NCI-H2171 treated with DMSO at 0.1 percent for 48 hours (cell line): ENCODE measurements at regions not wholly inside any gene's neighbourhood (a gene's known extent, or its start where the extent isn't known, plus 50 kb on each side); places are given as distances from the start of the nearest gene placed in this dataset.

ENCODE experiments used
- DNase-seq: peaks from one replicate; lab custom pipeline; 2025; lab: John Stamatoyannopoulos, UW

GRCh38 chr9:107615321-107615720 lies 125.8 kb upstream of the KLF4 start:
- DNase-seq, result no peak

GRCh38 chr9:107614765-107615164 lies 125.2 kb upstream of the KLF4 start:
- DNase-seq, result no peak

GRCh38 chr9:107613321-107613720 lies 123.8 kb upstream of the KLF4 start:
- no peak for DNase-seq

- DNase-seq, result no peak
These were observed 122.6 kb upstream of the KLF4 start for GRCh38 chr9:107612136-107612535.

GRCh38 chr9:107609547-107609946 lies 120.0 kb upstream of the KLF4 start:
- DNase-seq, result no peak

GRCh38 chr9:107606149-107606790 lies 116.7 kb upstream of the KLF4 start:
- no peak for DNase-seq

GRCh38 chr9:107605041-107605440 lies 115.5 kb upstream of the KLF4 start:
- DNase-seq, result no peak

GRCh38 chr9:107603281-107603680 lies 113.7 kb upstream of the KLF4 start:
- no peak for DNase-seq

GRCh38 chr9:107600060-107600573 lies 110.5 kb upstream of the KLF4 start:
- no peak for DNase-seq

GRCh38 chr9:107597743-107598217 lies 108.2 kb upstream of the KLF4 start:
- DNase-seq, result no peak

- DNase-seq, result no peak
These were observed 105.5 kb upstream of the KLF4 start for GRCh38 chr9:107594908-107595530.

- no peak for DNase-seq
These were observed 103.8 kb upstream of the KLF4 start for GRCh38 chr9:107593224-107593870.

GRCh38 chr9:107592424-107592823 lies 102.9 kb upstream of the KLF4 start:
- no peak for DNase-seq

GRCh38 chr9:107591781-107592180 lies 102.2 kb upstream of the KLF4 start:
- no peak for DNase-seq

- no peak for DNase-seq
These were observed 98.8 kb upstream of the KLF4 start for GRCh38 chr9:107588393-107588792.

- DNase-seq, result no peak
These were observed 97.8 kb upstream of the KLF4 start for GRCh38 chr9:107587191-107587963.

GRCh38 chr9:107586493-107586892 lies 96.9 kb upstream of the KLF4 start:
- no peak for DNase-seq

GRCh38 chr9:107585465-107585864 lies 95.9 kb upstream of the KLF4 start:
- no peak for DNase-seq

GRCh38 chr9:107584944-107585343 lies 95.4 kb upstream of the KLF4 start:
- no peak for DNase-seq

- DNase-seq, result no peak
These were observed 94.6 kb upstream of the KLF4 start for GRCh38 chr9:107584186-107584585.

GRCh38 chr9:107577140-107577776 lies 87.7 kb upstream of the KLF4 start:
- DNase-seq, result no peak

GRCh38 chr9:107571148-107571547 lies 81.6 kb upstream of the KLF4 start:
- DNase-seq, result no peak
